Activated naive CD8-positive, alpha-beta T cell treated with anti-CD3 and anti-CD28 coated beads, Interleukin-2, amount 50 U/mL, for 16 hours (primary cell): ENCODE measurements at regions not wholly inside any gene's neighbourhood (a gene's known extent, or its start where the extent isn't known, plus 50 kb on each side); places are given as distances from the start of the nearest gene placed in this dataset.
"Not testable (repeated sequence)": the region's sequence is repeated elsewhere in the genome, so short reads cannot be mapped to it uniquely, and the experiment has no call there.

Experiments
- DNase-seq: peaks from one replicate; pipeline ENCODE4 v3.0.0-alpha.2; 2020; ENCODE audit warnings: low read depth, low spot score

DNA sequence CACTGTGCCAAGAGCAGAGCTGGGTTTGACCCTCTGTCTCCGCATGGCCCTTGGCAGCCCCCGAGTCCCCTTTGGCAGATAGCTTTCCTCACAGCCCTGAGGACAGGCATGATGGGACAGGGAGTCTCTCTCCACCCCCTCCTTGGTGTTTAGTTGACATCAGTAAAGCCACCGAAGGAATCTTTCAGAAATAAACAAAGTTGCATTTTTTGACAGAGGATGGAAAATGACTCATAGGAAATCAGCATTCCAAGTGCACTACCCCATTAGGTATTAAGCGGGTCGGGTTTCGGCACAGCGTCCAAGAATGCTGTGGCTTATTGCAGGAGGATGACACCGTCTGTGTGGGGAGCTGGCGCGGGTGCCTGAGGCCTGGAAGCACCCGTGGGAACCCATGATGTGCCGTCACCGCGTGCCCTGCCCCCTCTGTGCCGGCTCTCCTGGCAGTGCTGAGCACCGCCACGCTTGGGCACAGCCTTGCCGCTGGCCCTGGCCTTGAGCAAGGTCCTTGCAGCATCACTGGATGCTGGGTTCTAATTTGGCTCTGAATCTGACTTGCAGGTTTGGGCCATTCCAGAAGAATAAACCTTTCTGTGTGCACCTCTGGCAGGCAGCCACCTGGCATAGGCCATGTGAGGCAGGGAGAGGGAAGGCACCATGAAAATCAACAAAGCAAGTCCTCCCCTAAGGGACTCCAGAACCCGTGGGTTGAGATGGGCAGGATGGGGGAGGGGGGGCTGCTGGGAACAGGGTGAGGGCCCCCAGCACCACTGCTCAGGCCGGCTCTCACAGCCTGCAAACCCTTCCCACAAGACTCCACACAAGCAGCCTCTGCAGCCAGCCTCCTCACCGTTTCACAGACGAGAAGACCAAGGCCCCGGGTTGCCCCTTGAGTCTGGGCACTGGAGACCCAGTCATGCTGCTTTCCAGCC is 50.5 kb upstream of the ZNF469 start:
- no peak for DNase-seq

DNA sequence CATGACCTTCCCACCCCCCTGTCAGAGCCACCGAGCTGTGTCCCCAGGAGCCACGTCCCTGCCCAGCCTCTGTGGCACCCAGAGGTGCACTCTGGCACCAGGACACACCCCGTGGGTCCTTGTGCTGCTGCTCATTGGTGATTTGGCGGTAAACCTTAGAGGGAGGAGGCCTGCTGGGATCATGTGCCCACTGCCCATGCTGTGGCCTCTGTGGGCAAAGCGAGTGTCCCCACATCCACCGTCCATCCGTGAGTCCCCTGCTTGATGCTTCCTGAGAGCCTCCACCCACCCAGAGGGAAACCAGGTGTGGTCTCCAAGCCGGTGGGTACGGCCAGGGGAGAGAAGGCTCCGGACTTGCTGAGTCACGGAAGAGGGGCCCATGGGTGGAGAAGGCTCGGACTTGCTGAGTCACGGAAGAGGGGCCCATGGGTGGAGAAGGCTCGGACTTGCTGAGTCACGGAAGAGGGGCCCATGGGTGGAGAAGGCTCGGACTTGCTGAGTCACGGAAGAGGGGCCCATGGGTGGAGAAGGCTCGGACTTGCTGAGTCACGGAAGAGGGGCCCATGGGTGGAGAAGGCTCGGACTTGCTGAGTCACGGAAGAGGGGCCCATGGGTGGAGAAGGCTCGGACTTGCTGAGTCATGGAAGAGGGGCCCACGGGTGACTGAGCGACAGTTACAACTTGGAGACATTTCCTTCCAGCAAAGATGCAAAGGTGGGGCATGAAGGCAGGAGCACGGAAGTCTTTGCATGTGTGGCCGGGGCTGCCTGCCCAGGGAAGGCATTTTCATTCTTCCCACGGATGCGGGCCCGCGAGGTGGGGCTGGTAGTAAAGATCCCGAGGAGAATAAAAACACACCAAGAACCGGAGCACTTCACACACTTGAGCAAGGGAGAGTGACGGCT is 49.6 kb upstream of the ZNF469 start:
- DNase-seq, result not testable (repeated sequence)
